ENCODE measurements at regions not wholly inside any gene's neighbourhood (a gene's known extent, or its start where the extent isn't known, plus 50 kb on each side); places are given as distances from the start of the nearest gene placed in this dataset.
"Not testable (repeated sequence)": the region's sequence is repeated elsewhere in the genome, so short reads cannot be mapped to it uniquely, and the experiment has no call there.

DNA sequence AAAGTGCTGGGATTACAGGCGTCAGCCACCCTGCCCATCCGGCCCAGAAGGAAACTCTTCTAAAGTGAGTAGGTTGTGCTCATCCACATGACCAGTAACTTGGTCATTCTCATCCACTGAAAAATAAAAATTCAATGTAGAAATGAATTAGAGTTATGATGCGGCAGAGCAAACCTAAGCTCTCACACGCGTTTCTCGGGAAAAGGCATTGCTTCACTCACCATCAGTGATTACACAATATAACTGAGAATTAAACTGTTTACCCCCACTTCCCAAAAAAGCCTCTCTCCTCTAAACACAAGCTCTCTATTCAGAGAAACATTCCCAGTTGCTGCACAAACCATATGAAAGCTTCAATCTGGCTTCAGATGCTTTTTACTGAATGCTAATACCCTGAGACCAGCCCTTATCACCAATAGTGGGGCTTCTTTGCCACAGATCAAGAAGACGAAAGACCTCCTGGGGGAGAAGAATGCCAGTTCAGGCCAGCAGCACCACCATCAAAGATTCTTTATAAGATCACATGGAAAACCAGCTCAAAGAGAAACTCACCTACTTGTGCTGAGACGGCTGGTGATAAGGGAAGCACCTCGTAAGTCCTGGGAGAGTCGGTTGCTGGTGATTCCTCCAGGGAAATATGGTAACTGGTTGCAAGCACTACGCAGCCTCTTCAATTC is 121.5 kb upstream of the SFSWAP start:
- DNase-seq = no peak

DNA sequence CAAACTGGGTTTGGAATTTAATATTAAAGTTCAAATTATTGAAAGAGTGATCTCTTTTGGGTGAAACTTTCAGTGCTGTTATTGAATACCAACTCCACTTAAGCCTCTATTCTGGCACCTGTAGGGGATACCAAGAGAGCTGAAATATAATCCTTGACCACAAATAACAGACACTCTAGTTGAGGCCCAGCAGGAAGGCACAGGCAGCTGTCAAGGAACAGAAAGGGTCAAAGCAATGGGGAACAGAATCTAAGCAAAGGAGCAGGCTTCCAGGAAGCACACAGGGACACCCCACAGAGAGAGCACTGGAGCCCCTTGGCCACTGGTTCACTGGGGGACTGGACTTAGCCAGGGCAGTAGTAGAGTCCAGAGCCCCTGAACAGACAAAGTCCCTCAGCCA is 120.9 kb upstream of the SFSWAP start:
- DNase-seq = no peak

DNA sequence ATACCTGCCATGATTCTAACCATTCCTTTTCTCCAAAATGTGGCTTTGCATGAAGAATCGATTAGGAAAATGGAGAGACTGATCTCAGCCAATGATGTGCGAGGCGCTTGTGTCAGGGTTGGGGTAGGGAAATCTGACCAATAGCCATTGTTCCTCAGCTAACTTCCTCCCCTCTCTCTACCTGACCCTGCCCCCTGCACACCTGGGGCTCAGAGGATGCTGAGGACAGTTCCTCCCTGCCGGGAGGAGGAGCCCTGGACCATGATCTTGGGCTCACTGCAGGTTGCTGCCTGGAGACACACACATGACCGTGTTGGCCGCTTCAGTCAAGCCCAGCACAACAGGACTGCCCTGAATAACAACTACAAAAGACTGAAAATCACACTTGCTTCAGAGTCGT is 119.8 kb upstream of the SFSWAP start:
- DNase-seq = no peak

DNA sequence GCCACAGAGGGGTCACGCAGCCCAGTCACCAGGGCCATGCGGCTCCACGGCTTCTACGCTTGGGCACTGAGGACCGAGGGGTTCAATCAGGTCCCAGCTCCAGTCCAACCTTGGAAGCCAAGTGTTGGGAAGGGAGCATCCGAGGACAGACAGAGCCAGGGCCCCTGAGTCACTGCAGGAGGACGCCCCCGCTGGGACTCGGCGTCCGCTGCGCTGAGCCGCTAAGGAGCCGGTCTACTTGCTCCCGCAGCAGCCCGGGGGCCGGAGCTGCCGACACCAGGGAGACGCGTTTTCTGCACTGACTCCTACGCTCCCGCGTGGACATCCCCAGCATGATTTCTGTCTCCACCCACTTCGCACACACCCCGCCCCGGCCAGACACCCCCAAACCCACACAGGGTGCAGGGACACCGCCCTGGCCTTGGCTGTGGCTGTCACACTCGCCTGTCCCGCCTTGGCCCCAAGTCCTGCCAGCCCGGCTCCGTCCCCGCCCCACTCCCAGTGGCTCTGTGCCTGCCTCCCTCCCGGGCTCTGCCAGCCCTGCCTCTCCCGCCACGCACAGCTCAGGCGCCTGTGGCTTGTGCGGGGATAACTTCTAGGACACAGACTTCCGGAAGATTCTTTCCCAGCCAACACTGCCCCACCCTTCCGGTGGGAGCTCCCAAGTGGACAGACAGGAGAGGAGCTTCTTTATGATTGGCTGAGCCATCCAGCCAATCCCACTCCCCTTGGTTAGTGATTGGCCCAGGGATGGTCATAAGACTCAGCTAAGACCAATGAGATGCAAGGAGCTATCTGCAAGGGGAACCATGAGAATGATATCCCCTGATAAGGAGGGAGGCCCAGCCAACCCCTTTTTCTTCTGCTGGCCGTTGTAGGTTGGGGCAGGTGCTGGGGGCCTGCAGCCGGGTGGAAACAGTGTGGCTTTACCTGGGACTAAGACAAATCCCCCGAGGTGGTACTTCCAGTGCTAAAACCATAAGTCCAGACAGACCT is 118.9 kb upstream of the SFSWAP start:
- no peak for DNase-seq

DNA sequence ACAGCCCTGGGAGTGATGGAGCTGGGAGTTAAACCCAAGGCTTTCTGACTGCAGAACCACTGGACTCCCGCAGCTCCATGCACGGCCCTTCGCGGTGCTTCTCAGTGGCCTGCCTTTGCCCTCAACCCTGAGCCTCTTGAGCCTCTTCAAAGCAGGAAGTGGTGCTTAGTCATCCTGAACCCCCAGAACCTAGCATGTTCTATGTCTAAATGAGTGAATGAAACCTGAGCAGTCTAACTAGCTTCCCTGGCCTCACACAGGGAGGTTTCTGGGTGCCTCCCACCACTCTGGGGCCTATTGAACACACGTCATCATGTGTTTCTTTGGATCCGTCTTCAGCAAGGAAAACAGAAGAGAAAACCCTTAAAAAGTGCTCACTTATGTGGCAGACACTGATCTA is 117.9 kb upstream of the SFSWAP start:
- no peak for DNase-seq

DNA sequence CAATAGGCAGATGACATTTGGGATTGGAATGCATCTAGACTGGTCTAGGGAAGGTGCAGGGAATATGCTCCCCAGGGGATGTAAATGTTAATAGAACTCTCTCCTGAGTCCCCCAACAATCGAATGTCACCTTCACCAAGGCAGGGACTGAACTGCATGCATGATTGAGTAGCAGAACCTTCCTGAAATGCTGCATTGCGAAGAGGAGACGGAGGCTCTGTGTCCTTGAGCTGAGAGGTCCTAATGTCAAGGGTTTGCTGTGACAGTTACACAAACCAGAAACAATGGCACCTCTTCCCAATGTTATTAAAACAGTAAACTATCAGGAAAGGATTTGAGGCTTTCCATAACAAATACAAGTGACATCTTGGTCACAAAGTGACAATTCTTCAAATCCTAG is 117.5 kb upstream of the SFSWAP start:
- DNase-seq = no peak

DNA sequence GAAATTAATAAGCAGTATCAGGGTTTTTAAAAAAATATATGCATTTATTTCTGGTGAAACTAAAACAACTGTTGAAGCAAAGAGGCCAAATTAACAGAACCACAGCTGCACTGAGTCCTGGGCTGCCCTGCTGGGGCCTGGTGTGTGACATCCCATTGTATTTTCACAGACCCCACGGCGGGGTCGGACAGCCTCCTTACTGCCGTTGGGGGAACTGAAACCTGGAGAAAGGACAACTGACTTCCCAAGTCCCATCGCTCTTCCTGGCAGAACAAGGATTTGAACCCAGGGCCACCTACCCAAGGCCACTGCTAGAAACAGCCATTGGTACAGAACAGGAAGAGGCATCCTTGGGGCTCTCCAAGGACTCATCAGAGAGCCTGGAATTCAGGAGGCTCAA is 114.8 kb upstream of the SFSWAP start:
- no peak for DNase-seq

DNA sequence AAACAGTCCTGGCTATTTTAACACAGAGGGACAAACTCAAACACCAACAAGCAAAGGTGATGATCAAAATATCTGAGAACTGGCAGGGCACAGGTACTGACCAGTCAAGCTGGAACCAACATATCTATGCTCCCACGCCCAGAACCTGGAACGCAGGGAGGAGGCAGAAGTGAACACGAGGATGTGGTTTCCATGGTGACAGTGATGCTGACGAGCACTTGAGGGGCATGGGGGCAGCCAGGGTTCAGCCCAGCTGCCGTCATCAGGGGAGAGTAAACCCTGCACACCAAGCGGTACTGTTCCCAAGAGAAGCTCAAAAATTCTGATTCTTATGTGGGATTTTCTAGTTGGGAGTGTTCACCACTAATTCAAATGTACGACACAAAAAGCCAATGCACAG is 113.6 kb upstream of the SFSWAP start:
- no peak for DNase-seq

DNA sequence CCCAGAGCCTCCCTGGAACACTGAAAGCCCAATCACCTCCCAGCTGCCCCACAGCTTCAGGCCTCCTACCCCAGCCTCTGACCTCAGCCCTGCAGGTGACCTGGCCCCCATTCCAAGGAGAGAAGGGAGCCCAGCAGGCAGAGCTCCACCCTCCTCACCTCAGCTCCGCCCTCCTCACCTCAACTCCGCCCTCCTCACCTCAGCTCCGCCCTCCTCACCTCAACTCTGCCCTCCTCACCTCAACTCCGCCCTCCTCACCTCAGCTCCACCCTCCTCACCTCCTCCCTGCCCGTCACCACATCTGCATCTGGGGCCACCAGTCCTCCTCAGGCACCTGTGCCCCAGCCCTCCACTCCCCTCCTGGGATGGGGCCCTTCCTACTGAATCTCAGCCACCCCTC is 112.2 kb upstream of the SFSWAP start:
- no peak for DNase-seq

DNA sequence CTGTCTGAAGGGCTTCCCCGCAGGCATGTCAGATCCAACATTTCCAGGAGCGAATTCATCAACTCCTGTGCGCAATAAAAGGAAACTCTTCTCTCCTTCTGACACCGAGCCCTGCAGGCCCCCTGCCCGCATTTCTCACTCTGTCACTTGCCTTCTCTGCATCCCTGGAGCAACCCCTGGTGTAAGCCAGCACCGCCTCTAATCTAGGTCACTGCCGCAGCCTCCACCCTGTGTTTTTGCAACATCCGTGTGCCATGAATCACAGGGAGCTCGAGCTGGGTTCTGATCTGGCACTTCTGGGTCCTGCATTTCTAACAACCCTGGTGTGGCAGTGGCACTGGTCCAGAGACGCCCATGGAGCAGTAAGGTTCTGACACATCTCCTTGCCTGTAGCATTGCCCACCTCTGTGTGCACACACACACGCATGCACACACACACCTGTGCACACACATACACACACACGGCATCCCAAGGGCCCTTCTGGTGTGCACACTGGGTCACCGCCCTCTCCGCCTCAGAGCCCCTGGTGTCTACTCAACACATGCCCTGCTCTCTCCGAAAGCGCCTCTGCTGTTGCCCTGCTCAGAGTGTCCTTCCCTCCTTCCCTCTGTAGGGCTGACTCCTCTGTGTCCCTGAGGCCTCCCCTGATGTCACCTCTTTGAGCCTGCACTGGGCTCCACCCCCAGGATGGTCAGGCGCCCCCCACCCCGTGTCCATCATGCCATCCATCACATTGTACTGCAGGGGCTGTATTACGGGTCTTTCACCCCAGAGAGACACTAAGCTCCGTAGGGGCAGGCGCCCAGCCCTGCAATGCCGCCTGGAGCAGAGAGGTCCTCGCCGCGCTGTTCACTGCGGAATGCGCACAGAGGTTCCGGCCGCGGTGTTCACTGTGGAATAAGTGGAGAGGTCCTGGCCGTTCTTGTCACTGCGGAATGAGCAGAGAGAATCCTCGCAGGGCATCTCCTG is 111.4 kb upstream of the SFSWAP start:
- DNase-seq = no peak

DNA sequence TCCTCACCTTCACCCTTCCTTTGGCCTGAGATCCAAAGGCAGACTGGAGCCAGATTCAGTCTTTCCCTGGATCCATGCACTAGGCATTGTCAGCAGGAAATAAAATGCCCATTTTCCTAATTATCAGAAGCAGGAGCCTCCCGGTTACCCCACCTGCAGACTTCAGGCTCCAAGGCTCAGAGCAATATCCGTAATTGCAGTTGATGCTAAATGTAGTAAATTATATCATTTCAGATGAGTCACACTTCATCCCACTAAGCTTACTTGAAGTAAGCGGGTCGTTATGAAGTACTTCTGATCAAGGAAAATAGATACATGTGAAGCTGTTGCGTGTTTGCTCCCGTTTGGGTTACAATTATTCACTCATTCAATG is 110.7 kb upstream of the SFSWAP start:
- no peak for DNase-seq

DNA sequence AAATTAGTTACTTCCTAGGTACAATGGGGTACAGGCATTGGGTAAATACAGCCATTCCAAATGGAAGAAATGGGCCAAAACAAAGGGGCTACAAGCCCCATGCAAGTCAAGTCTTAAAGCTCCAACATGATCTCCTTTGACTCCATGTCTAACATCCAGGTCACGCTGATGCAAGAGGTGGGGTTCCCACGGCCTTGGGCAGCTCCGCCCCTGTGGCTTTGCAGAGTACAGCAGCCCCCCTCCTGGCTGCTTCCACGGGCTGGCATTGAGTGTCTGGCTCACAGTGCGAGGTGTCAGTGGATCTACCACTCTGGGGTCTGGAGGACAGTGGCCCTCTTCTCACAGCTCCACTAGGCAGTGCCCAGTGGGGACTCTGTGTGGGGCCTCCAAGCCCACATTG is 109.4 kb upstream of the SFSWAP start:
- not testable (repeated sequence) for DNase-seq

DNA sequence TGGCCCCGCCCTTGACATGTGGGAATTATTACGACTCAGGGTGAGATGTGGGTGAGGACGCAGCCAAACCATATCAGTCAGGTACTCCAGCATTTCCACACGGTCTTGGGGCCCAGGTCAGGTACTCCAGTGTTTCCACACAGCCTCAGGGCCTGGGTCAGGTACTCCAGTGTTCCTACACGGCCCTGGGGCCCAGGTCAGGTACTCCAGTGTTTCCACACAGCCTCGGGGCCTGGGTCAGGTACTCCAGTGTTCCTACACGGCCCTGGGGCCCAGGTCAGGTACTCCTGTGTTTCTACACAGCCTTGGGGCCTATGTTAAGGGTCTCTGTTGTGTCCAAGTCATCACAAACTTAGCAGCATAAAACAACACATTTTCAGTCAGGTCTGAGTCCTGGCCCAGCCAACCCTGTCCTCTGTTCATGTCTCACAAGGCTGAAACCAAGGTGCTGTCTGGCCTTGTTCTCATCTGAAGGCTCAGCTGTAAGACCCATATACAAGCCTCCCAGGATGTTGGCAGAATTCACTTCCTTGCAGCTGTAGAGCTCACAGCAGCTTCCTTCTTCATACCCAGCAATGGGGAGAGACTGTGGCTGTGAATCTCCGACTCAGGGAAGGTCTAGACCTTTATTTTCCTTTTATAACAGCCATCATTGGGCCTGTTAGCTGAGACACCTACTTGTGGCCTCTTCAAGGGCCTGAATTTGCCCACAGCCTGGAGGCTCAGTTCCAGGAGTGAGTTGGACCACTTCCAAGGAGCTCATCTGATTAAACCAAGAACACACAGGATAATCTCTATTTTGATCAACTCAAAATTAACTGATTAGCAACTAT is 107.6 kb upstream of the SFSWAP start:
- DNase-seq = no peak

DNA sequence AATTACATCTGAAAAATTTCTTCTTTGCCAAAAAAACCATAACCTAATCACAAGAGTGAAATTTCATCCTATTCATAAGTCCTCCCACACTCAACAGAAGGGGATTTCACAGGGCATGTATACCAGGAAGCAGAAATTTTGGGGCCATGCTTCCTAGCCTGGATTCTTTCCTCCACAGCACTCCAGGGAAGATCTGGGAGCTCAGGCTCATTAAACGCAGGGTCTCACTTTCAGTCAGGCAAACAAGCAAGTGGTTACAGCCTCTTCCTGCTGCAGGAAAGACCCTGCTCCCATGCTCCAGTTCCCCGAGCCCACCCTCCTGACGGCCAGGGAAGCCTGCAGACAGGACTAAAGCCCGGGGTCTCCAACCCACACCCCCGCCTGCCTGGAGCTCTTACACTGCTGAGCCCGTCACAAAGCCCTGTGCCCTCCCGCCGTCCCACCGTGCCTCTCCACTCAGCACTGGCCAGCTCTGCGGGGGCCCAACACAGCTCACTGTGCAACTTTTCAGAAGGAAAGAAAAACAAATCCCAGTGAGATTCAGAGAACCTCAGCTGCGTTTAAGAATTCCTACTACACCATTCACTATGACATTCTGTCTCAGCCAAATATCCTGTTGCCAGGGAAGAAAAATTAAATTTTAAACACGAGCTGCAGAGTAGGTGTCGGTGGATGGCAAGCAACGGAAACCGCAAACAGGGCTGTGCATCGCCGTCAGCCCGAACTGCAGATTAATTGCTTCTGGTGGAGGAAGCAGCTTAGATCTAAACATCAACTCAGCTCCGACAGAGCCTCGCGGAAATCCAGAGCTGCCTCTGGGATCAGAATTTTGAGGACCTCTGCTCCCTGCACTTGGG is 106.7 kb upstream of the SFSWAP start:
- no peak for DNase-seq

DNA sequence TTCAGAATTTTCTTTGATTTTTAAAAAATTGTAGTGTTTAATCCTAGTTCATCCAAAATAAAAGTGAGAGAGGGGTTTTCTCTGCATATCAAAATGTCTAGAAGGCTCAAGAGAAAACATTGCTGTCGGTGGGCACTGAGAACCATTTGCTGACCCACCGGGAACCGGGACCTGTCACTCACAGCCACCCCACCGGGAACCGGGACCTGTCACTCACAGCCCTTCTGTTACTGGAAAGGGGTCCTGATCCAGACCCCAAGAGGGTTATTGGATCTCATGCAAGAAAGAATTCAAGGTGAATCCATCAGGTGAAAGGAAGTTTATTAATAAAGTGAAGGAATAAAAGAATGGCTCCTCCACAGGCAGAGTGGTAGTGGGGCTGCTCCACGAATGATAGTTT is 106.0 kb upstream of the SFSWAP start:
- DNase-seq = no peak

DNA sequence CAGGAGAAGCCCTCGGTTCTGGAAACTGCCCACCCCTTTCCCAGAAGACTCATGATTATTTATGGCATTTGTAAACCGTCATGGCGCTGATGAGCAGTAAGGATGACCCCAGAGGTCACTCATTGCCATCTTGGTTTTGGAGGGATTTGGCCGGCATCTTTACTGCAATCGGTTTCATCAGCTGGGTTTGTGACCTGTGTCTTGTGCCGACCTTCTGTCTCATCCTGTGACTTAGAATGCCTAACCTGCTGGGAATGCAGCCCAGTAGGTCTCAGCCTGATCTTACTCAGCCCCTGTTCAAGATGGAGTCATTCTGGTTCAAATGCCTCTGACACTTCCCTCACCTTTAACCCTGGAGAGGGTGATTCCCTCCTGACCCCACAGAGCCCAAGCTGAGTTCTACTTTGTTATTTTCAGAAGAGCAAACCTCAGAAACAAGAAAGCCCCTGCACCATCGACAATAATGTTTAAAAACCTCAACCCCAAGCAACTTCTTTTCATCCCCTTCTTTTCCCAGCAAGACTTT is 105.5 kb upstream of the SFSWAP start:
- DNase-seq = no peak

DNA sequence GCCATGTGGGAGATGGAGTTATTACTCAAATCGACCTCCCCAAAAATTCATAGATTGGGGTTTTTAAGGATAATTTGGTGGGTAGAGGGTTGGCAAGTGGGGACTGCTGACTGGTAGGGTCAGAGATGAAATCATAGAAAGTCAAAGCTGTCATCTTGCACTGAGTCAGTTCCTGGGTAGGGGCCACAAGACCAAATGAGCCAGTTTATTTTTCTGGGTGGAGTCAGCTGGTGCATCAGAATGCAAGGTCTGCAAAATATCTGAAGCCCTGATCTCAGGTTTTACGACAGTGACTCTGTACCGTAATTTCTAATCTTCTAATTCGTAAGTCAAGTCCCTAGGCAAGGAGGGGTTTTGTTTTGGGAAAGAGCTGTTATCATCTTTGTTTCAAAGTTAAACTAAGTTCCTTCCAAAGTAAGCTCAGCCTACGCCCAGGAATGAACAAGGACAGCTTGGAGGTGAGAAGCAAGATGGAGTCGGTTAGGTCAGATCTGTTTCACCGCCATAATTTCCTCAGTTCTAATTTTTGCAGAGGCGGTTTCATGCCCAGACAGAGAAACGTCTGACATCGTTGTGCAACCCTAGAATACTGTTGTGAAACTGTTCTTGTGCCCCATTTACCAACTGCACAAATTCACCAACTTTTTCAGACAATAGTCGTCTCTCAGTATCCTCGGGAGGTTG is 104.5 kb upstream of the SFSWAP start:
- DNase-seq = no peak

DNA sequence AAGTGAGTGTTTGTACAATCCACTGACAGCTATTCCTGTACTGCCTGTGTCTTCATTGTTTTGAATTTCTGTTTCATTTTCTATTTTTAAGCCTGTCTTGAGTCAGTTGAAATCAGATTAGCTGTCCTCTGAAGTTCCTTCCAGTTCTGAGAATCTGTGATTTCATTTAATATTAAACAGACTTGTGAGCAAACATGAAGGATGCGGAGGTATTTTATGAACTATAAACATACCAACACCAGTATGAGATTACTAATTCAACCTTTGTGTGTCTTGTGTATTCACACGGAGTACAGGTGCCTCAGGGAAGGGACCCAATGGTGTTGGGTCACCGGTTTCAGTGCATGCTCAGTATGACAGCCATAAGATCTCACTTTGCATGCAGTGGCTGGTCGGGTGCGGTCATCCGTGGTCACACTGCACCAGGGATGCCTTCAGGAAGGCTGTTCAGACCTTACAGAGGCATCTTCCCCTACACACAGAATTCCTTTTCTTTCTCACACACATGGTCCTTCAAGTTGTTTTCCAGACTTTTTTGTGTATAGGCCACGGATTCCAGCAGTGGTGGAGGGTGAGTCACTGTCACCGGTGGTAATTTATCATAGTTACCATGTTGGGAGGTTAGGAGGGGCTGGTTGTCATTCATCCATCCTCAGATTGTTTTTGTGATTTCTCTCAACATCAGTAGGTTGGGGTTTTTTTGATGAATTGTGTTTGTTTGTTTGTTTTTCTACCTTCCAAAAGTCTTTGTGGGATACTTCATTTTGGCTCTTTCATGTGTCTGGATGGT is 103.0 kb upstream of the SFSWAP start:
- no peak for DNase-seq
